GM19240 (cell line): ENCODE measurements at regions not wholly inside any gene's neighbourhood (a gene's known extent, or its start where the extent isn't known, plus 50 kb on each side); places are given as distances from the start of the nearest gene placed in this dataset.
"Not testable (repeated sequence)": the region's sequence is repeated elsewhere in the genome, so short reads cannot be mapped to it uniquely, and the experiment has no call there.

ENCODE experiments used
- DNase-seq: peaks from one replicate; pipeline ENCODE4 v3.0.0; 2011; ENCODE audit warnings: low spot score; ENCODE audit not compliant: insufficient read length

GRCh38 chr3:150328654-150329040 is 79.5 kb upstream of the TSC22D2 start:
- no peak for DNase-seq

DNA sequence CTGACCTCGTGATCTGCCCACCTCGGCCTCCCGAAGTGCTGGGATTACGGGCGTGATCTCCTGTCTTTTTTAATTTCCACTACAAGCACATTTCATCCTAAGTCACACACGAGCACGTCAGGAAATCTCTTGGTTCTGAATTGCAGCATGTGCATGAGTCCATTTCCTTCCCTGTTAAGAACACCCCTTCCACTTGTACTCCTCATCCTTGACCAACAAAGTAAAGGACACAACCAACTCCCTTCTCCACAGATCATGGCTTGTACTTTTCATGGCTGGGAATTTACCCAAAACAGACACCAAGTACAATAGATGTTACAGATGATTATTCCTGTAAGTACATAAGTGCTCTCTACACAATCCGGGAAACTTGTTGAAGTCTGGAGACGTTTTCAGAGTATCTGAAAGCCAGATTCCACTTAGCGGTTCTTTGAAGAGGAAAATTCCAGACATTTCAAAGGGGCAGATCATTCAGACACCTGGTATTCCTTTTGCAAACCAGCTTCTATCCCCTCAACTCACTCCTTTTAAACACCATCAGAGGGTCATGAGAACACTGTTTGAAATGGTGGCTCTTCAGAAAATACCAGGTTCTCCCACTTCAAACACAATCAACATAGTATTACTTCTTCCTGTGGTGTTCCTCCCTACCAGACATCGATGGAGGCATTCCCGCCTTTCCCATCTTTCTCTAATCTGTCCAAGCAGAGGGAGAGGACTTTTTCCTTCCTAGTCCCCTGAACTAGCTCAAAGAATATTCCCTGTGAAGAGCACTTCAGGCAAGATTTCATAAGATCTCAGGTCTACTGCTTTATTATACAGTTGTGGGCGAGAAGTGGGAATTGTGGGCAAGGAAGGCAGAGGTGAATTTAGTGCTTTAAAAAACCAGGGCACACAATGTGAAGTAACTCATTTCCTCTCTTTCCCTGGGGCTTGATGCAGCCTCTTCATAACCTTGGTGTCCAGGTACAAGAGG is 80.1 kb upstream of the TSC22D2 start:
- DNase-seq: no peak

DNA sequence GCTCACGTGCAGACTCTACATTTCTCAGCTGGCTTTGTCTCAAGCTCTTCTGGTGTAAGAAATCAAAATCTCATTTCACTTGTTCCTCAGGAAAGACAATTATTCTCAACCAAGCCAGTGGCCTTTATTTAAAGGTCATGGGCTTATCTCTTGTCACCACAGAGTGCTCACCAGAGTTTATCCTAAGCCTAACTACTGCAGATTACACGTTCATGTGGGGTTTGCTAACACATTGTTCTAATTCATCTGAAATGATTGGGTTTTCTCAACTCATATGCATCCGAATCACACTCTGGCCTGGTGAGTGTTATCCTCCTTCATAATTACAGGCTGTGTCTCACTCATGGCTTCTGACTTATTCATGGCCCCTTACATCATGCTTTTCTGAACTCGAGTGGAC is 83.3 kb upstream of the TSC22D2 start:
- DNase-seq: no peak

DNA sequence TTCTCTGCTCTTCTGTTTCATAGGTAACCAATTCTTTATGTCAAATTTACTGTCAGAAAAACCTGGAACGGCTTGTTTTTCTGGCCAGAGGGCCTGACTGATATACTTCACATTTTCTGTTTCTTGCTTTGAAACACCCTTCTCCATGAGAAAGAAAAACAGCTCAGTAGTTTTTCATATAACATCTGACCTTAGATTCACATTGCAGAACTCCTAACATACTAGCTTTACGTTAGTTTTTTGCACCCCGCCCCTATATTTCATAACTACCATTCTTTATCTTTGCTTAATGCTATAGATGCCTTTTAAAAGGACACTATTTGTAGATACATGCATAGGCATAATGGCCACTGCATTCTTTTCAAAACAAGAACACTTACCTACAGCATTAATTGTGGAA is 83.9 kb upstream of the TSC22D2 start:
- DNase-seq: no peak

- DNase-seq: no peak
These were observed 84.3 kb upstream of the TSC22D2 start for GRCh38 chr3:150323770-150324169.

DNA sequence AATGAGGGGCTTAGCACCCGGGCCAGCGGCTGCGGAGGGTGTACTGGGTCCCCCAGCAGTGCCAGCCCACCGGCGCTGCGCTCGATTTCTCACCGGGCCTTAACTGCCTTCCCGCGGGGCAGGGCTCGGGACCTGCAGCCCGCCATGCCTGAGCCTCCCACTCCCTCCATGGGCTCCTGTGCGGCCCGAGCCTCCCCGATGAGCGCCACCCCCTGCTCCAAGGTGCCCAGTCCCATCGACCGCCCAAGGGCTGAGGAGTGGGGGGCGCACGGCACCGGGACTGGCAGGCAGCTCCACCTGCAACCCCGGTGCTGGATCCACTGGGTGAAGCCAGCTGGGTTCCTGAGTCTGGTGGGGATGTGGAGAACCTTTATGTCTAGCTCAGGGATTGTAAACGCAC is 85.0 kb upstream of the TSC22D2 start:
- not testable (repeated sequence) for DNase-seq

- not testable (repeated sequence) for DNase-seq
These were observed 87.1 kb upstream of the TSC22D2 start for GRCh38 chr3:150320971-150321370.

GRCh38 chr3:150319900-150320299 is 88.2 kb upstream of the TSC22D2 start:
- DNase-seq: no peak

DNA sequence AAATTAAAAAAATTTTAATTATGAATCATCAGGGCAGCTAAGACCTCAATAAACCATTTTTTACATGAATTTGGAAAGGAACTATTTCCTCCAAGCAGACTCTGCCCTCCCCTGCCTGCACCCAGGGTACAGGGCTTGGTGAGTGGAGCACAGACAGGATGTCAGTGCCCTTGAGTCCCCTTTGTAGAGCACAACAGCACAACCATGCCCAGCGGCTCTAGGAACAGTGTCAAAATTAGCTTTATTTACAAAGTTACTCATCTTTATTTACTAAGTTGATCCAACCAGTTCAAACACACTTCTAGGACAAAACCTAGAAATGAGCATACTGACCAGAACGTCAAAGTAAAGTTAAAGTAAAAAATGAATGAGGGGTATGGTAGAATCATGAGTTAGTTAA is 90.6 kb upstream of the TSC22D2 start:
- no peak for DNase-seq

GRCh38 chr3:150315721-150316120 is 92.4 kb upstream of the TSC22D2 start:
- no peak for DNase-seq

DNA sequence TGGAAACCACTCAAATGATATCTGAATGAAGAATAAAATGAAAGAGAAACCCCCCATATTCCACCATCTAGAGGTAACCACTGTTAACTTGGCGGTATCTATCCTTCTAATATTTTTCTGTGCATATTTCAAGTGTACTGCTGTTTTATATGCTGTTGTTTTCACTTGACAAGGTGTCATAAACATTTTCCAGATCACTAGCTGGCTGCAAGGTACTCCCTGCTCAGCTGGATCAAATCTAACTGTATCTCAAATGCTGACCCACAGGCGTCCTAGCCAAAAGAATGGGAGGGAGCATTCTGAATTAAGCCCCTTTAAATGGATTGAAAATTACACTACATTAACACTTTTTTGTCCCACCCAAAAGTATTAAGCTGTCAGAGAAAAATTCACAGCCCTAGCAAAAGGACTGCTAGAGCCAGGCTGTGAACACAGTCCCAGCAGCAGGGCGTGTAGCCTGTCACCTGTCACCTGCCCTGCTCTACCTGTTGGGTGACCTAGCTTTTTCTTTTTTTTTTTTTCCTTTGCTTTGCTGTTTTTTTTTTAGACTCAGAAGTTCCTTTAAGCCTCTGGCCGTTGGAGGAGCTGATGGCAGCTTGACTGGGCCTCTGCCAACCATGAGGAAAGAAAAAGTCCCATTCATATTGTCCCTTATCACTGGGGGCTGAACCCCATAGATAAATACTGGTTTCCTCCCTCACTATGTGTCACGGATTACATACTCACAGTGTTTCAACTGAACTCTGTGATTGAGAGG is 93.7 kb upstream of the TSC22D2 start:
- DNase-seq: no peak

- DNase-seq: no peak
These were observed 96.0 kb upstream of the TSC22D2 start for GRCh38 chr3:150312018-150312657.

DNA sequence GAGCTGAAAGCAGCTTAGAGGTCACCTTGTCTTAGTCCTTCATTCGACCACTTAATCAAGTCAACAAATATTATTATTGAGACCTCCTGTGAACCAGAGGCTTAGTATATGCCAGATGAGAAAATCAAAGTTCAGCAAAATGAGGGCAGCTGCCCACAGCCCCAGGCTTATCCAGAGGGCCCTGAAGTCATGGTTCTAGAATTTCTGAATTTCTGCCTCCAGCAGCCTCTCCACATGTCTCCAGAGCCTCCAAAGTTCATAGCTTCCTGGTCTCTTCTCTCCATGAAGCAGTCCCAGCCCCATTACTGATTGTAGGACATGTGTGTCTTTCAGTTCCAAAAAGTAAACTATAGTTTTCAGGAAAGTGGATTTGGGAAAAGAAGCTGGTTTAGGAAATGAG is 96.9 kb upstream of the TSC22D2 start:
- no peak for DNase-seq

GRCh38 chr3:150309557-150309956 is 98.5 kb upstream of the TSC22D2 start:
- no peak for DNase-seq

DNA sequence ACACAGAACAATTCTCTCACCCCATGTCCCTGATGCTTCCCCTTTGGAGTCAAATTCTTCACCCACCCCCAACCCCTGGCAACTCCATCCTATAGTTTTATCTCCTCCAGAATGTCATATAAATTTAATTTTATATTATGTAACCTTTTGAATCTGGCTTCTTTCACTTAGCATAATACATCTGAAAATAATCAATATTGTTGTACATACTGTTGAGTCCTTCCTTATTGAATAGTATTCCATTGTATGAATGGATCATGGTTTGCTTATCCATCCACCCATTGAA is 98.9 kb upstream of the TSC22D2 start:
- no peak for DNase-seq

GRCh38 chr3:150308481-150309256 is 99.4 kb upstream of the TSC22D2 start:
- DNase-seq: no peak

DNA sequence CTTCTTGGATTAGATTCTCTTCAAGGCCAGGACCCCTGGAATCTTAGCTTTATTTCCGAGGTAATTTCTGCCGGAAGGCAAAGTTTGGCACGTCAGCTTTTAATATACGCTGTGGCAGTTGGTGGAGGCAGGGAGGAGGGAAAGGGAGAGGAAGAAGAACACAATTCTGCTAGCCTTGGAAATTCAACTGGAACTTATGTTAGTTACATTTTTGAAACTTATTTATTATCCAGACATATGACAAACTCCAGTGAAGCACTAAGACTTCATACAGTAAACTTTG is 100.1 kb upstream of the TSC22D2 start:
- no peak for DNase-seq

DNA sequence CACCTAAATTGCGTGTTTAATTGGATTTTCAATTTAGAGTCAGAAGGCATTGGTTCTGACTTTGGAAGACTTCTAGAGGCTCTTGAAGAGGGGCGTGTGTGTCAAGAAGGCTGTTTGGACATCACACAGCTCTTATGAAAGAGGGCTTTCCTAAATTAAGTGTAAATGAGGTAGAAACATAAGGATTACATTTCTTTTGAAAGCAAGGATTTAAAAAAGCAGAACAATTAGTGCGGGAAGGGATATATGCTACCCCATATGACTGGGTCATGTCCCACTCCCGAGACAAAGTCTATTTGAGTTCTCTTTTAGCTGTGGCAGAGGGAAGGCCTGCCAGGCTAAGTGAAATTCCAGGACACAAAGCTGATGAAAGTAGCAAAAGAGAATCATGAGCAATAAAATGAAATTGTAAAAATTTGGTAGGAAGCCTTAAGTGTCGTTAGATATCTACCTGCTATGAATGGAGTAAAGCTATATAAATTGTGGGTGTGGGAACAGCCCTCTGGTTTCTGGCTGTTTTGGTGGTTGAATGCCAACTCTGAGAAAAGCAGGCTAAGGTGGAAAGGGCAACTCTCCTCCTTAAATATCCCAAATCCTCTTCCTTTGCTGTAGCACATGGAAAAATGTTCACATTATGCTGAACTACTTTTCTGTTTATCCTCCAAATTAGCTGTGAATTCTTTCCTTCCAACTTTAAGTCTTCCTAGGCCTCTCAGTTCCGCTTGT is 100.6 kb upstream of the TSC22D2 start:
- DNase-seq: no peak

DNA sequence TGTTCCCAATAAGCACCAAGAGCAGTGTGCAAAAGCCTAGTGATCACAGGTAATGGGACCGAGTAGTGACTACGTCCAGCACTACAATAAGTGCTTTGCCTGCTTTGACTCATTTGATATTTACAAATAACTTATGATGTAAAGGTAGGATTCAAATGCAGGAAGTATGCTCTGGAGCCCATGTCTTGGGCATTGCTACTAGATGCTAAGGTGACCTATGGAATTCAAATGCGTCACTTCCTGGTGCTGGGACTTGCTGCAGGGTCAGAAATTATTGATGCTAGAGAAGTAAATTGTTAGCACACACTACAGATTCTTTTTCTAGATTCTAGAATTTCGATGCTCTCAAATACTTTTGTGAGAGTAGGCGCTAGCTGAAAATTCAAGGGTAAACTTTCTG is 101.2 kb upstream of the TSC22D2 start:
- no peak for DNase-seq

DNA sequence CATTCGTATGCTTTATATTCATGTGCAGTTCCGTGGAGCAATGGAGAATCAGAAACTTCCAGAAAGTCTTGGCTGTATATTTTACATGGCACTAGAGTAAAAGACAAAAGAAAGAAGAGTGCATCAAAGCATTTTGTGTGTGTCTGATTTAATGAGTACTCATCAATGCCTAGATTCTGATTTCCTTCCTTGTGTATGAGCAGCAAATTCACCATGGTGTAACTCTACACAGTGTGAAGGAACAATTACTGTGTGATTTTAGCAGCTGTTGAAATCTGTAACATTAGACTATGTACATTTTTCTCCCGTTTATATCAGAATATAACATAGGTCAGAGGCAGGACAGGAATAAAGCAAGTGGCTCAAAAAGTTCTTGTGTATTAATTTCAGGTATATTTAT is 102.0 kb upstream of the TSC22D2 start:
- no peak for DNase-seq

- no peak for DNase-seq
These were observed 104.3 kb upstream of the TSC22D2 start for GRCh38 chr3:150303768-150304167.
